Glutamatergic neuron (in vitro differentiated cells): ENCODE measurements at regions not wholly inside any gene's neighbourhood (a gene's known extent, or its start where the extent isn't known, plus 50 kb on each side); places are given as distances from the start of the nearest gene placed in this dataset.

ENCODE experiments used
- DNase-seq: peaks from one replicate; pipeline ENCODE4 v3.0.0; 2022
- H3K27ac Mint-ChIP-seq: one replicate; pipeline ENCODE4 v1.8.0; 2020; ENCODE audit warnings: mild to moderate bottlenecking, mixed read lengths, inconsistent platforms; ENCODE audit not compliant: unreplicated experiment
- H3K27me3 Mint-ChIP-seq: one replicate; pipeline ENCODE4 v1.8.0; 2020; ENCODE audit warnings: mild to moderate bottlenecking, moderate library complexity, mixed read lengths, inconsistent platforms; ENCODE audit not compliant: unreplicated experiment
- H3K36me3 Mint-ChIP-seq: one replicate; pipeline ENCODE4 v1.8.0; 2020; ENCODE audit warnings: mild to moderate bottlenecking, mixed read lengths, inconsistent platforms; ENCODE audit not compliant: unreplicated experiment
- H3K4me1 Mint-ChIP-seq: one replicate; pipeline ENCODE4 v1.8.0; 2020; ENCODE audit warnings: mild to moderate bottlenecking, low read depth, mixed read lengths, inconsistent platforms; ENCODE audit not compliant: unreplicated experiment
- H3K4me3 Mint-ChIP-seq: one replicate; pipeline ENCODE4 v1.8.0; 2020; ENCODE audit warnings: mild to moderate bottlenecking, mixed read lengths, inconsistent platforms; ENCODE audit not compliant: unreplicated experiment
- H3K9me3 Mint-ChIP-seq: one replicate; pipeline ENCODE4 v1.8.0; 2020; ENCODE audit warnings: mild to moderate bottlenecking, moderate library complexity, mixed read lengths, inconsistent platforms; ENCODE audit not compliant: unreplicated experiment
- TF ChIP-seq, protein P1 (sequence below): fragments of 200-600 bp; sonication (generic); IDR thresholded peaks from one replicate; pipeline ENCODE4 v1.5.0; 2021; ENCODE audit not compliant: partially characterized antibody, unreplicated experiment

DNA sequence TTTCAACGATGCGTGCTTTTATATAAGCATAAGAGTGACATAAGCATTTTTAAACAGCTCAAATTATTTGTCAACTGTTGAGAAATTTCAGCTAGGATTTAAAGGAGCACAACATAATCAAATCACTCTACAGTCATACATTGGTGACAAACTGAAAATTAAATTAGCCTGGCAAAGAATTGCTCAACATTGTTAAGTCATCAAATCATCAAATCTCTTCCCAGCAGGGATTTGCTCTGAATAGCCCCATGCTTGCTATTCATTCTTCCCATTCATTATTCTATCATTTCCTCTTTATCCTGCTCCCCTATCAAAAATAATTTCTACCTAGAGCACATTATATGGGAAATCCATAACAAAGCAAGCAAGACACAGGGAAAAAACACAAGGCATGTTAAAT, 198.7 kb upstream of the LUZP2 start:
- Mint-ChIP-seq H3K27me3 (no peaks in the 10 kb centered on the region), H3K9me3 (no peaks in the 10 kb centered on the region), H3K27ac (no peak overlapping the region), H3K4me1 (peaks cover 7% of the 10 kb centered on the region), H3K4me3 (no peak overlapping the region), H3K36me3 (no peaks in the 10 kb centered on the region)
- DNase-seq = no peak
- TF ChIP-seq, protein P1, sequence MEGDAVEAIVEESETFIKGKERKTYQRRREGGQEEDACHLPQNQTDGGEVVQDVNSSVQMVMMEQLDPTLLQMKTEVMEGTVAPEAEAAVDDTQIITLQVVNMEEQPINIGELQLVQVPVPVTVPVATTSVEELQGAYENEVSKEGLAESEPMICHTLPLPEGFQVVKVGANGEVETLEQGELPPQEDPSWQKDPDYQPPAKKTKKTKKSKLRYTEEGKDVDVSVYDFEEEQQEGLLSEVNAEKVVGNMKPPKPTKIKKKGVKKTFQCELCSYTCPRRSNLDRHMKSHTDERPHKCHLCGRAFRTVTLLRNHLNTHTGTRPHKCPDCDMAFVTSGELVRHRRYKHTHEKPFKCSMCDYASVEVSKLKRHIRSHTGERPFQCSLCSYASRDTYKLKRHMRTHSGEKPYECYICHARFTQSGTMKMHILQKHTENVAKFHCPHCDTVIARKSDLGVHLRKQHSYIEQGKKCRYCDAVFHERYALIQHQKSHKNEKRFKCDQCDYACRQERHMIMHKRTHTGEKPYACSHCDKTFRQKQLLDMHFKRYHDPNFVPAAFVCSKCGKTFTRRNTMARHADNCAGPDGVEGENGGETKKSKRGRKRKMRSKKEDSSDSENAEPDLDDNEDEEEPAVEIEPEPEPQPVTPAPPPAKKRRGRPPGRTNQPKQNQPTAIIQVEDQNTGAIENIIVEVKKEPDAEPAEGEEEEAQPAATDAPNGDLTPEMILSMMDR = no peak

DNA sequence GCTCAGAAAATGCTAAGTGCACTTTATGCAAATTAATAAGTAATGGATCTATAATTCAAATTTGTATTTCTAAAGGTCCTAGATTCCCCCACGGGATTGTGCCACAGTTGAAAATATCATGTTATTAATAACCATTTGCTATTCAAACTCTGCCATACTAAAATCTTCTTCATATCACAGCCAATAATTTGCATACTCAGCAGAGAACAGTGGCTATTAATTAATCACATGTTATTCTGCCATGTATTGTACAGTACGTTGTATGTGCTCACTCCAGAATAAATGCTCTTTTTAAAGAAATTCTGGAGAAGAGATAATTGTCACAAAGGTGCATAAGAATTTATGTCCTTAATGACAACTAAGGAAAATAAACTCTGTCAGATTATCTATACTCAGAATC, 184.9 kb upstream of the LUZP2 start:
- Mint-ChIP-seq H3K9me3 (peaks cover 5% of the 10 kb centered on the region), H3K27ac (no peak overlapping the region), H3K36me3 (peaks cover 10% of the 10 kb centered on the region), H3K4me3 (no peak overlapping the region), H3K27me3 (no peaks in the 10 kb centered on the region), H3K4me1 (no peaks in the 10 kb centered on the region)
- TF ChIP-seq, protein P1 = no peak
- DNase-seq = no peak

DNA sequence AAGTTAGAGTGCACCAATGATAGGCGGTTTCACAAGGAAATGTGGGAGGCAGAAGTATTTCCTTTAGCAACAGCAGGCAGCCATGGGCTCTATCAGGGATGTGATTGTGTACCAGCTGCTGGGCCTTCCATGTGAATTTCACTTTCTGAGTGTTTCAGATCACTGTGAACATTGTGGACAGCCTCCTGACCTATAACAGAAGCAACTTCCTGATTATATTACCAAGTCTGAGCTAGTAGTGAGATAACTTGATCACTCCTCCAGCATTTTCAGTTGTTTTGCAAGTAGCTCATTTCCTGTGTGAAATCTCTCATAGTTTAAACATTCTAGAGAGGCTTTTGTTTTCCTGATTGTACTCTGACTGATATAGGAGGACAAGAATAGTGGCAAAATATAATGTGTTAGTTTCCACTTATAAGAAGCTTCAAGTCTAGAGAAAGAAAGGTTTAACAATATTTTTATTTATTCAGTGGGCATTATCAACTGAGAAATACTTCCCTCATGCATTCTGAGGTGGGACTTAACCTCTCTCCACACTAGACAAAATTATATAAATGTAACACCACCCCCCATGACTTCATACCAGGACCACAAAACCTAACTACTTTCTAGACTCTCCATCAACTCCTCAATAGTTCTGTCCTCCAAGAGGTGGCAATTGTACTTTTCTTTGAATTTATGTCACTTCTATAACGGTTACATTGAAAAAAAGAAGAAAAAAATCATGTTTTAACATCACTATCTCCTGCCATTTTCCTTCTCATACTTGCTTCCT, 184.2 kb upstream of the LUZP2 start:
- no peak for DNase-seq
- Mint-ChIP-seq H3K36me3 (peaks cover 14% of the 10 kb centered on the region), H3K9me3 (peaks cover 5% of the 10 kb centered on the region), H3K4me1 (no peaks in the 10 kb centered on the region), H3K27ac (no peak overlapping the region), H3K4me3 (no peak overlapping the region), H3K27me3 (no peaks in the 10 kb centered on the region)
- TF ChIP-seq, protein P1 = no peak

DNA sequence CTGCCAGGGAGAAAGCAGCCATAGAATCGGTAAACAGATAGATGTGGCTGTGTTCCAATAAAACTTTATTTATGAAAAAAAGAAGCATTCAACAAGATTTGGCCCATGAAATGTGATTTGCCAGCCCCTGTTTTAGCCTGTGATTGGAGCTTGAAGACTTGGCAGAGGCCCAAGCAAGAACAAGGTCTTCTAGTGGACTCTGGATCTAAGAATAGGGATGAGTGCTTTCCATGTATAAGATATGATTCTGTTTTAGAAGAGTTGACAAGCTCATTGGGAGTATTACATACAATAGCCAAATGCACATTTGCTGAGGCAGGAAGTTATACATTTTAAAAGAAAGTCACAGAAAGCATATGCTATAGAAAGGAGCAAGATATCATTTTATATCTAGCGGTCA, 175.6 kb upstream of the LUZP2 start:
- H3K9me3 Mint-ChIP-seq = no peaks in the 10 kb centered on the region
- TF ChIP-seq, protein P1 = no peak
- no peak for DNase-seq
- H3K27me3 Mint-ChIP-seq = no peaks in the 10 kb centered on the region
- no peak overlapping the region for H3K27ac Mint-ChIP-seq
- H3K36me3 Mint-ChIP-seq = peaks cover 11% of the 10 kb centered on the region
- H3K4me1 Mint-ChIP-seq = no peaks in the 10 kb centered on the region
- no peak overlapping the region for H3K4me3 Mint-ChIP-seq

DNA sequence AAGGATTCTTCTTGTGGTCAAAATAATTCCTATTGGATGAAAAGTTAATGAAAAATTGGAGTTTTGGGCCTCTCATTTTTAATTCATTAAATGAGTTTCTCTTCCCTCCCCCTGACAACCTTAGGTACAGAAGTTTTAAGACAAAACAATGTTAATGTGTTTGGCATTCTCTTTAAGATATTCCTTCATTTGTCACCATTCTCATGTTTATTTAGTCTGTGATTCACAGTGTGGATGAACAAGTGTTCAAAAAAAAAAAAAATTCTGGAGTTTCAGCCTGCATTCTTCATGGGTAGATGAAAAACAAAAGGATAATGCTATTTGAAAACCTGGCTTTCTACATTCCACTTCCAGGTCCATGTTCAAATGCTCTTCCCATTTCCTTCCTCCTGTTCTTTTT, 172.6 kb upstream of the LUZP2 start:
- H3K36me3 Mint-ChIP-seq = no peaks in the 10 kb centered on the region
- no peak for DNase-seq
- TF ChIP-seq, protein P1 = no peak

More for the DNA sequence above, 172.6 kb upstream of the LUZP2 start:
- H3K4me1 Mint-ChIP-seq = no peaks in the 10 kb centered on the region
- H3K27ac Mint-ChIP-seq = no peak overlapping the region
- H3K4me3 Mint-ChIP-seq = no peak overlapping the region
- H3K27me3 Mint-ChIP-seq = no peaks in the 10 kb centered on the region
- no peaks in the 10 kb centered on the region for H3K9me3 Mint-ChIP-seq
